Ovary (tissue), 7 donors: ENCODE measurements at regions not wholly inside any gene's neighbourhood (a gene's known extent, or its start where the extent isn't known, plus 50 kb on each side); places are given as distances from the start of the nearest gene placed in this dataset.

Experiments
- DNase-seq, 5 donors: peaks; one replicate each; pipeline ENCODE4 v3.0.0-alpha.2; 2019 to 2020
- H3K27ac ChIP-seq, 2 donors: fragments of 200-600 bp; one replicate each; pipeline versions ENCODE4 v1.5.1 to v1.8.0; 2019 to 2022
- H3K27me3 ChIP-seq: fragments of 200-600 bp; one replicate; pipeline ENCODE4 v1.8.0; 2022
- H3K36me3 ChIP-seq: fragments of 200-600 bp; sonication (generic); one replicate; pipeline ENCODE4 v1.5.1; 2019
- H3K4me1 ChIP-seq: one replicate; pipeline ENCODE4 v1.8.1; 2013; ENCODE audit warnings: mild to moderate bottlenecking, moderate library complexity; ENCODE audit not compliant: insufficient read depth
- H3K4me3 ChIP-seq: fragments of 200-600 bp; sonication (generic); one replicate; pipeline ENCODE4 v1.5.1; 2017
- H3K9me3 ChIP-seq, 2 donors: fragments of 200-600 bp in 1 of 2; sonication (generic) in 1 of 2; one replicate each; pipeline versions ENCODE4 v1.5.1 to v1.8.1; 2013 to 2019; ENCODE audit warnings: mild to moderate bottlenecking in 1 of 2, moderate library complexity in 1 of 2
- EP300 ChIP-seq: sonication (generic); formaldehyde crosslinking; IDR thresholded peaks from one replicate; pipeline ENCODE4 v1.6.1; 2017; ENCODE audit warnings: antibody characterized with exemption
- POLR2A ChIP-seq: fragments of 450-650 bp; IDR thresholded peaks from one replicate; pipeline ENCODE4 v1.6.1; 2017; ENCODE audit warnings: antibody characterized with exemption, mild to moderate bottlenecking, moderate library complexity
- WGBS, 3 donors: extraction: QIAGEN DNeasy Blood & Tissue Kit in 1 of 3; methylation state at CpG; one replicate each; pipeline versions ENCODE4 v1.1.5 to v1.1.7; 2013 to 2017; 5-methylcytosine and 5-hydroxymethylcytosine counted together
- intact Hi-C, 4 donors: fragments of 100-400 bp; cut with DNase I; formaldehyde crosslinking; loops; one replicate each; pipeline versions ENCODE4 v1.11.0 to v1.15.1; 2022 to 2023
- TF ChIP-seq, protein P1 (sequence below), 3 donors: fragments of 450-650 bp in 2 of 3; fragments of 200-600 bp in 1 of 3; IDR thresholded peaks; one replicate each; pipeline versions ENCODE4 v1.5.1 to v1.8.0; 2016 to 2022; ENCODE audit warnings: antibody characterized with exemption in 3 of 3, mild to moderate bottlenecking in 1 of 3
- donor health status: DM: no; HTN: no; CAD: no; lungs with moderate emphysema.
- donor health status: DM: no; HTN: no; CAD: no.
- donor health status: Bipolar disorder and iron deficiency.
- donor health status: DM: no; HTN: no; CAD: no.
- donor health status: DM: yes; HTN: yes; CAD: no.

DNA sequence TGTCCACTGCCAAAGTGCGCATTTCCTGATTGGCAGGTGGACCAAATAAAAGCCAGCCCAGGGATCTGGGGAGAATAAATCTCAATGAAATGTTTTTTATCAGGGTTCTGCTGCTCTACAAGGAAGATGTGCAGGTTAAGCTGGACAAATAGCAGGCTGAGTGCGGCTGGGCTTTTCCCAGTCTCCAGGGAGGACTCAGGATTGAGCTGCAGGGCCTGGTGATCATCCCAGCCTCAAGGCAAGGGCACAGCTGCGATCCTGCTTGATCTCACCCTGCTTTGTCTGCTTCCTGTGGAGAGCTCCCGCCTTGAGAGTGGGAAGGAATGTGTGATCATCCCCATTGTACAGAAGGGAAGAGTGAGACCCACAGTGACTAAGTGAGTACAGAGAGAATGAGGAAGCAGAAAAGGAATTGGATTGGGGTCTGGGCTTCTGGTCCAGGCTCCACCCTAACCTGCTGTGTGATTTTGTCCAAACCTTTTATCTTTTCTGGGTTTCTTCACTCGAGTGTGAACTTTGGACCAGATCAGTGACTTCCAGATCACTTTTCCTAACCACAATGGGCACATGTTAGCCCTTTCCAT, 75.3 kb upstream of the CRHR1 start:
- intact Hi-C loops = no loop called here
- Histone ChIP-seq H3K4me3 (no peak overlapping the region), H3K27ac (no peak overlapping the region), H3K9me3 (no peaks in the 10 kb centered on the region), H3K36me3 (no peaks in the 10 kb centered on the region), H3K4me1 (no peaks in the 10 kb centered on the region), H3K27me3 (no peaks in the 10 kb centered on the region)
- 63 to 68% (median 68%) methylated on average over 5 of the region's 5 CpGs for WGBS, 3 donors
- TF ChIP-seq, protein P1, sequence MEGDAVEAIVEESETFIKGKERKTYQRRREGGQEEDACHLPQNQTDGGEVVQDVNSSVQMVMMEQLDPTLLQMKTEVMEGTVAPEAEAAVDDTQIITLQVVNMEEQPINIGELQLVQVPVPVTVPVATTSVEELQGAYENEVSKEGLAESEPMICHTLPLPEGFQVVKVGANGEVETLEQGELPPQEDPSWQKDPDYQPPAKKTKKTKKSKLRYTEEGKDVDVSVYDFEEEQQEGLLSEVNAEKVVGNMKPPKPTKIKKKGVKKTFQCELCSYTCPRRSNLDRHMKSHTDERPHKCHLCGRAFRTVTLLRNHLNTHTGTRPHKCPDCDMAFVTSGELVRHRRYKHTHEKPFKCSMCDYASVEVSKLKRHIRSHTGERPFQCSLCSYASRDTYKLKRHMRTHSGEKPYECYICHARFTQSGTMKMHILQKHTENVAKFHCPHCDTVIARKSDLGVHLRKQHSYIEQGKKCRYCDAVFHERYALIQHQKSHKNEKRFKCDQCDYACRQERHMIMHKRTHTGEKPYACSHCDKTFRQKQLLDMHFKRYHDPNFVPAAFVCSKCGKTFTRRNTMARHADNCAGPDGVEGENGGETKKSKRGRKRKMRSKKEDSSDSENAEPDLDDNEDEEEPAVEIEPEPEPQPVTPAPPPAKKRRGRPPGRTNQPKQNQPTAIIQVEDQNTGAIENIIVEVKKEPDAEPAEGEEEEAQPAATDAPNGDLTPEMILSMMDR (IDR thresholded peaks at IDR 0.05) = no peak
- no peak for TF ChIP-seq EP300
- no peak for TF ChIP-seq POLR2A
- no peak for DNase-seq

DNA sequence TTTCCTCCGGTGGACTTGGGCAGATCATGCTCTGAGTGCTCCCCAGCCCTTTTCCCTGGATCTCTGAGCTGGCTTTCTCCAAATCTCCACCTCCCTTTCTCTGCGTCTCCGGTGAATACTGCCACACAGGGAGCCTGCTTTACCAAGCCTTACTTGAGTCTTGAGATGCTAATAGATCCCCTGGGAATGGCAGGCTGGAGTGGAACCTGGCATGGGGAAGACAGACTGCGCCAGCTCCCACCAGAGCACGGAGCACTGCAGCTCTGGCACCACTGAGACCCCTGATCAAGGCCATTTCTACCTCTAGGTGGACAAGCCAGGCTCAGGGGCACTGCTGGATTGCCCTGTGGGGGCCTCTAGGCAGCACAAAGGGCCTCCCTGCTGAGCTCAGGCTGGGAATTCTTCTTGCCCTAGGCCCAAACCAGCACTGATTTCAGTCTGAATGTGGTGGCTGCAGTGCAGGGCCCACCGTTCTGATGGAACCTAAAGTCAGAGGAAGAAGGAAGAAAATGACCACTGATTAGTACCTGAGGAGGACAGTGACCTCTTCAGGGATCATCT, 74.3 kb upstream of the CRHR1 start:
- Histone ChIP-seq H3K27ac (no peak overlapping the region), H3K27me3 (no peaks in the 10 kb centered on the region), H3K4me3 (no peak overlapping the region), H3K4me1 (no peaks in the 10 kb centered on the region), H3K36me3 (no peaks in the 10 kb centered on the region), H3K9me3 (no peaks in the 10 kb centered on the region)
- intact Hi-C loops = no loop called here
- DNase-seq = no peak
- no peak for TF ChIP-seq EP300
- no peak for TF ChIP-seq POLR2A
- TF ChIP-seq, protein P1 (IDR thresholded peaks at IDR 0.05) = no peak
- 54 to 64% (median 57%) methylated on average over 6 of the region's 6 CpGs for WGBS, 3 donors

DNA sequence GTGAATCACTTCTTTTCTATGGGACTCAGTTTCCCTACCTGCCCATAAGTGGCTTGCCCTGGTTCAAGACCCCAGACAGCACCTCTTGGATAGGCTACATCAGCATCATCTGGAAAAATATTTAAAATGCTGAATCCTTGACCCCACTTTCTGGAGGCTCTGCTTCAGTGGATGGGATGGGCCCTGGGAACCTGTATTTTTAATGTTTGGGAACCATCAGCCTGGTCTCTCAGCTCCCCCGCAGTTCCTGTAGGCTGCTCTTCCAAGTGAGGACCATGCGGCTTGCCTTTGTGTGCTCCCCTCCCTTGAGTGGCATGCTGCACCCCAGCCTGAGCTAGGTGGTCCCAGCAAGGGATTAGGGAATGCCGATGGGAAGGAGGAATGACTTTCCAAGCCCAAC, 68.3 kb upstream of the CRHR1 start:
- no peak for DNase-seq
- 57 to 64% (median 60%) methylated on average over 3 of the region's 3 CpGs for WGBS, 3 donors
- H3K27me3 ChIP-seq = no peaks in the 10 kb centered on the region
- H3K4me3 ChIP-seq = no peak overlapping the region
- no peak overlapping the region for H3K27ac ChIP-seq
- TF ChIP-seq POLR2A = no peak
- TF ChIP-seq, protein P1 (IDR thresholded peaks at IDR 0.05) = no peak
- TF ChIP-seq EP300 = no peak
- intact Hi-C loops = no loop called here
- H3K36me3 ChIP-seq = no peaks in the 10 kb centered on the region
- no peaks in the 10 kb centered on the region for H3K9me3 ChIP-seq
- H3K4me1 ChIP-seq = no peaks in the 10 kb centered on the region

DNA sequence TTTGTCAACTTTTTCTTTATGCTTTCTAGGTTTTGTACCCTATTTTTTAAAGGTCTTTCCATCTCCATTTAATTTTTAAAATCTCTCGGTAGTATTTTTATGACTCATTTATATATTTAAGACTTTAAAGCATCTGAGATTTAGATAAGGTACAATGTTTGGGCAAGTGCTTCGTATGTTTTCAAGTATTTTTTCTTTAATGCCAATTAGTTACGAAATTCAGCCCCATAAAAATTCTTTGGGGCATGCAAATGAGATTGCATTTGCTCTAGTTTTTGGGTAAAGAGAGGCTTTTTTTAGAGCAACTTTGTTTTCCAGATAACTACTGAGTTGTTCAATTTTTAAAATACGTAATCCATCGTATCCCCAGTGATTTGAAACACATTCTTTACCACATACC, 65.3 kb upstream of the CRHR1 start:
- WGBS, 3 donors = 45 to 69% (median 50%) methylated on average over 5 of the region's 5 CpGs
- Histone ChIP-seq H3K4me3 (no peak overlapping the region), H3K27ac (no peak overlapping the region), H3K4me1 (no peaks in the 10 kb centered on the region), H3K36me3 (no peaks in the 10 kb centered on the region), H3K9me3 (no peaks in the 10 kb centered on the region), H3K27me3 (no peaks in the 10 kb centered on the region)
- DNase-seq = no peak
- intact Hi-C loops = no loop called here
- TF ChIP-seq, protein P1 (IDR thresholded peaks at IDR 0.05) = no peak
- TF ChIP-seq POLR2A (no peak), EP300 (no peak)
